K562 (cell line): ENCODE measurements at regions not wholly inside any gene's neighbourhood (a gene's known extent, or its start where the extent isn't known, plus 50 kb on each side); places are given as distances from the start of the nearest gene placed in this dataset.

Experiments used
- ATAC-seq: fragments of 200-7000 bp; cut with Tn5 transposase; 3 replicates; pipeline ENCODE4 v1.9.1; 2020; ENCODE audit warnings: moderate library complexity
- BruUV-seq: library from RNA; stranded (reverse); fragments of 400-500 nt; replicated peaks from 2 replicates; lab custom pipeline; 2021; lab: Mats Ljungman, UMichigan
- CTCF ChIA-PET: fragments of 300-600 bp; formaldehyde crosslinking; extraction: SDS; loops from one replicate; lab custom pipeline; 2021; ENCODE audit warnings: low intra/inter-chr PET ratio; lab: Yijun Ruan, JAX
- POLR2A ChIA-PET: fragments of 300-600, 350-650 bp; sonication (Branson Sonifier 250); formaldehyde crosslinking; extraction: SDS; loops from one replicate; lab custom pipeline; 2021; ENCODE audit warnings: antibody characterized with exemption, inconsistent platforms; lab: Yijun Ruan, JAX
- DNase-seq, 4 experiments: peaks; one replicate each; pipeline versions ENCODE4 v3.0.0 to v3.0.0-alpha.2; 2011 to 2018; ENCODE audit warnings: low spot score in 3 of 4, mixed read lengths in 3 of 4; ENCODE audit errors: extremely low read depth in 1 of 4
- FAIRE-seq: peaks from 2 replicates; lab custom pipeline; 2011; peaks lifted over from hg19 to GRCh38; lab: Jason Lieb, UNC
- H2AFZ ChIP-seq: 2 replicates; pipeline ENCODE4 v1.6.0; 2011; ENCODE audit warnings: low read depth, low read length, control low read depth, inconsistent platforms
- H3K27ac ChIP-seq: fragments of 200-600 bp; 3 replicates; pipeline ENCODE4 v1.8.0; 2011; ENCODE audit warnings: low read depth, mild to moderate bottlenecking, control low read depth, inconsistent platforms, low read length, moderate library complexity, mixed read lengths; ENCODE audit errors: extremely low read depth
- H3K27me3 ChIP-seq, 2 experiments: fragments of 300-600 bp in 1 of 2; 2 replicates in 1 of 2; 3 replicates in 1 of 2; pipeline versions ENCODE4 v1.6.0 to v1.8.0; 2011; ENCODE audit warnings: inconsistent platforms in 2 of 2, low read length in 2 of 2, mild to moderate bottlenecking in 1 of 2, mixed read lengths in 1 of 2, moderate library complexity in 1 of 2; ENCODE audit not compliant: control insufficient read depth in 2 of 2, insufficient read depth in 2 of 2
- H3K36me3 ChIP-seq: fragments of 300-600 bp; 3 replicates; pipeline ENCODE4 v1.8.0; 2011; ENCODE audit warnings: mild to moderate bottlenecking, low read length, inconsistent platforms; ENCODE audit not compliant: control insufficient read depth, insufficient read depth
- H3K4me1 ChIP-seq, 2 experiments: fragments of 200-600 bp in 1 of 2; replicated peaks in 1 of 2; 2 replicates in 1 of 2; 3 replicates in 1 of 2; pipeline versions ENCODE4 v1.5.1 to v1.8.0; 2011; ENCODE audit warnings: inconsistent platforms in 2 of 2, low read length in 2 of 2, mild to moderate bottlenecking in 1 of 2, mixed read lengths in 1 of 2, moderate library complexity in 1 of 2; ENCODE audit not compliant: control insufficient read depth in 2 of 2, insufficient read depth in 2 of 2
- H3K4me2 ChIP-seq: 2 replicates; pipeline ENCODE4 v1.6.1; 2011; ENCODE audit warnings: low read length, control low read depth, inconsistent platforms, mixed read lengths; ENCODE audit not compliant: insufficient read depth
- H3K4me3 ChIP-seq: fragments of 200-600 bp; sonication (generic), shearing (Covaris generic); 2 replicates; pipeline ENCODE4 v1.5.1; 2016; ENCODE audit warnings: control low read depth, inconsistent platforms
- H3K79me2 ChIP-seq: fragments of 200-600 bp; 3 replicates; pipeline ENCODE4 v1.8.0; 2011; ENCODE audit warnings: low read length, inconsistent platforms; ENCODE audit not compliant: control insufficient read depth, insufficient read depth
- H3K9ac ChIP-seq, 2 experiments: 2 replicates each; pipeline versions ENCODE4 v1.6.0 to v1.6.1; 2011; ENCODE audit warnings: low read depth in 2 of 2, low read length in 2 of 2, control low read depth in 1 of 2, inconsistent platforms in 1 of 2, mild to moderate bottlenecking in 1 of 2, mixed read lengths in 1 of 2; ENCODE audit not compliant: insufficient read depth in 1 of 2
- H3K9me1 ChIP-seq: one replicate; pipeline ENCODE4 v1.6.0; 2011; ENCODE audit warnings: inconsistent platforms, mild to moderate bottlenecking, low read length, moderate library complexity; ENCODE audit not compliant: control insufficient read depth, insufficient read depth
- H3K9me3 ChIP-seq: replicated peaks from 2 replicates; pipeline ENCODE4 v1.5.1; 2011; ENCODE audit warnings: low read depth, low read length, inconsistent platforms; ENCODE audit not compliant: control insufficient read depth, insufficient read depth
- H4K20me1 ChIP-seq: replicated peaks from 2 replicates; pipeline ENCODE4 v1.6.1; 2011; ENCODE audit warnings: low read length, inconsistent platforms, mixed read lengths; ENCODE audit not compliant: control insufficient read depth, insufficient read depth
- CBX8 ChIP-seq: fragments of 200-600 bp; sonication (generic); IDR thresholded peaks from 2 replicates; pipeline ENCODE4 v1.6.1; 2012; ENCODE audit warnings: borderline replicate concordance, mixed run types, low read depth, mild to moderate bottlenecking, moderate library complexity, mixed read lengths, low read length, control low read depth, inconsistent platforms; ENCODE audit not compliant: poor library complexity, severe bottlenecking; ENCODE audit errors: extremely low read depth
- DDX20 ChIP-seq: fragments of 450-650 bp; IDR thresholded peaks from 2 replicates; pipeline ENCODE4 v1.6.1; 2016; ENCODE audit warnings: missing genetic modification characterization, low read depth, mild to moderate bottlenecking, missing compliant biosample characterization, moderate library complexity
- EZH2 ChIP-seq: IDR thresholded peaks from 2 replicates; pipeline ENCODE4 v1.6.1; 2012; ENCODE audit warnings: low read depth, mild to moderate bottlenecking, inconsistent platforms, low read length, borderline replicate concordance
- KLF16 ChIP-seq: IDR thresholded peaks from 2 replicates; pipeline ENCODE4 v1.6.1; 2016; ENCODE audit warnings: antibody characterized with exemption
- NONO ChIP-seq, 2 experiments: fragments of 200-400 bp in 1 of 2; fragments of 450-650 bp in 1 of 2; formaldehyde crosslinking in 1 of 2; IDR thresholded peaks; 2 replicates each; pipeline ENCODE4 v1.6.1; 2017; ENCODE audit warnings: low read depth in 2 of 2, mild to moderate bottlenecking in 2 of 2, moderate library complexity in 2 of 2, low read length in 1 of 2
- NR3C1 ChIP-seq: sonication (generic); formaldehyde crosslinking; IDR thresholded peaks from 2 replicates; pipeline ENCODE4 v1.8.1; 2022; ENCODE audit warnings: missing genetic modification reagents
- RAD51 ChIP-seq: fragments of 450-650 bp; IDR thresholded peaks from 2 replicates; pipeline ENCODE4 v1.7.1; 2016; ENCODE audit warnings: low read depth, mild to moderate bottlenecking, borderline replicate concordance
- RBBP5 ChIP-seq: fragments of 200-600 bp; sonication (generic); IDR thresholded peaks from 2 replicates; pipeline ENCODE4 v1.6.1; 2012; ENCODE audit warnings: borderline replicate concordance, mild to moderate bottlenecking, low read length, control low read depth, inconsistent platforms; ENCODE audit not compliant: insufficient read depth, poor library complexity, severe bottlenecking
- STAG1 ChIP-seq: sonication (generic); formaldehyde crosslinking; IDR thresholded peaks from 2 replicates; pipeline ENCODE4 v1.5.0; 2020; ENCODE audit warnings: missing genetic modification reagents, borderline replicate concordance
- ZNF830 ChIP-seq: fragments of 250-450 bp; sonication (Bioruptor Pico); IDR thresholded peaks from 2 replicates; pipeline ENCODE4 v1.5.0; 2021; ENCODE audit warnings: mild to moderate bottlenecking
- WGBS: fragments of 100-300 bp; shearing (Covaris generic); methylation state at CpG from one replicate; pipeline ENCODE4 v1.1.6; 2016; ENCODE audit warnings: low coverage, mixed read lengths; ENCODE audit not compliant: insufficient coverage; ENCODE audit errors: missing lambda C conversion rate; 5-methylcytosine and 5-hydroxymethylcytosine counted together
- in situ Hi-C: fragments of 300-500 bp; cut with MboI; formaldehyde crosslinking; loops from 4 replicates; pipeline ENCODE4 v1.15.0; 2018; ENCODE audit warnings: inconsistent platforms, mixed read lengths
- intact Hi-C: fragments of 100-400 bp; cut with micrococcal nuclease; formaldehyde crosslinking; loops from 2 replicates; pipeline ENCODE4 v1.14.2; 2022
- TF ChIP-seq, protein P1 (sequence below): fragments of 200-800 bp; sonication (Bioruptor generic); IDR thresholded peaks from 2 replicates; pipeline ENCODE4 v1.6.1; 2017; ENCODE audit warnings: missing genetic modification characterization, missing compliant biosample characterization
- TF ChIP-seq, protein P2 (sequence below), 2 experiments: fragments of 200-800 bp in 1 of 2; sonication (Bioruptor generic) in 1 of 2; sonication (generic) in 1 of 2; formaldehyde crosslinking in 1 of 2; IDR thresholded peaks in 1 of 2; conservative IDR thresholded peaks in 1 of 2; 2 replicates each; pipeline versions ENCODE4 v1.5.0 to v1.6.1; 2016 to 2020; ENCODE audit warnings: missing compliant biosample characterization in 1 of 2, missing genetic modification characterization in 1 of 2, missing genetic modification reagents in 1 of 2

DNA sequence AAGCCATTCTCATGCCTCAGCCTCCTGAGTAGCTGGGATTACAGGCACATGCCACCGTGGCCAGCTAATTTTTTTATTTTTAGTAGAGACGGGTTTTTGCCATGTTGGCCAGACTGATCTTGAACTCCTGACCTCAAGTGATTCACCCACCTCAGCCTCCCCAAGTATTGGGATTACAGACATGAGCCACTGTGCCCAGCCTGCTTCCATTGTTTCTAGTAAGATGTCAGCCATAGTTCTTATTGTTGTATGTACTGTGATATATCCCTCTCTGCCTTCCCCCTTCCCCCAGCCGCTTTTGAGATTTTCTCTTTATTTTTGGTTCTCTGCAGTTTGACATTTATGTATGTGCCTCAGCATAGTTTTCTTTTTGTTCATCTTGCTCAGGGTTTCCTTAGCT lies 87.9 kb upstream of the KLF14 start:
- in situ Hi-C loops = no loop called here
- intact Hi-C loops = no loop called here
- Histone ChIP-seq H3K27me3 (peaks cover 2 to 17% of the 10 kb centered on the region in 2 experiments; a peak in 2 of 5 replicates), H3K79me2 (no peaks in the 10 kb centered on the region)
- TF ChIP-seq RAD51 (no peak), ZNF830 (no peak), RBBP5 (no peak), NR3C1 (CRISPR knock-in tag) (no peak), STAG1 (CRISPR knock-in tag) (no peak), CBX8 (no peak), NONO (IDR thresholded peaks at IDR 0.05; ENCODE audit: low read depth in 2 of 2, low read length in 1 of 2) (no peak), KLF16 (no peak), DDX20 (tag) (no peak), EZH2 (no peak)
- TF ChIP-seq, protein P1, sequence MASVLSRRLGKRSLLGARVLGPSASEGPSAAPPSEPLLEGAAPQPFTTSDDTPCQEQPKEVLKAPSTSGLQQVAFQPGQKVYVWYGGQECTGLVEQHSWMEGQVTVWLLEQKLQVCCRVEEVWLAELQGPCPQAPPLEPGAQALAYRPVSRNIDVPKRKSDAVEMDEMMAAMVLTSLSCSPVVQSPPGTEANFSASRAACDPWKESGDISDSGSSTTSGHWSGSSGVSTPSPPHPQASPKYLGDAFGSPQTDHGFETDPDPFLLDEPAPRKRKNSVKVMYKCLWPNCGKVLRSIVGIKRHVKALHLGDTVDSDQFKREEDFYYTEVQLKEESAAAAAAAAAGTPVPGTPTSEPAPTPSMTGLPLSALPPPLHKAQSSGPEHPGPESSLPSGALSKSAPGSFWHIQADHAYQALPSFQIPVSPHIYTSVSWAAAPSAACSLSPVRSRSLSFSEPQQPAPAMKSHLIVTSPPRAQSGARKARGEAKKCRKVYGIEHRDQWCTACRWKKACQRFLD (CRISPR knock-in tag) = no peak
- TF ChIP-seq, protein P2, sequence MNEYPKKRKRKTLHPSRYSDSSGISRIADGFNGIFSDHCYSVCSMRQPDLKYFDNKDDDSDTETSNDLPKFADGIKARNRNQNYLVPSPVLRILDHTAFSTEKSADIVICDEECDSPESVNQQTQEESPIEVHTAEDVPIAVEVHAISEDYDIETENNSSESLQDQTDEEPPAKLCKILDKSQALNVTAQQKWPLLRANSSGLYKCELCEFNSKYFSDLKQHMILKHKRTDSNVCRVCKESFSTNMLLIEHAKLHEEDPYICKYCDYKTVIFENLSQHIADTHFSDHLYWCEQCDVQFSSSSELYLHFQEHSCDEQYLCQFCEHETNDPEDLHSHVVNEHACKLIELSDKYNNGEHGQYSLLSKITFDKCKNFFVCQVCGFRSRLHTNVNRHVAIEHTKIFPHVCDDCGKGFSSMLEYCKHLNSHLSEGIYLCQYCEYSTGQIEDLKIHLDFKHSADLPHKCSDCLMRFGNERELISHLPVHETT (CRISPR knock-in tag; conservative IDR thresholded peaks at IDR 0.05 in 1 of 2, IDR thresholded peaks at IDR 0.05 in 1 of 2) = no peak
- TF ChIP-seq, all 486 proteins: peak for 0
- no peaks in the 10 kb centered on the region for H3K4me1 ChIP-seq
- ChIA-PET CTCF (no interaction called here), POLR2A (interaction anchor here (0.7 kb wide), 1 partner anchor 867 kb away, joined by 3 read pairs; no protein-coding TSS in a partner anchor)
- FAIRE-seq (no peak), DNase-seq (no peak), ATAC-seq (no peak)
- no peaks in the 10 kb centered on the region for H3K36me3 ChIP-seq
- H3K4me3 ChIP-seq = no peak overlapping the region
- WGBS = 4% methylated on average over 3 of the region's 3 CpGs
- H2AFZ ChIP-seq = no peak overlapping the region
- no peak overlapping the region for H3K4me2 ChIP-seq
- H3K9me3 ChIP-seq = peaks cover 3% of the 10 kb centered on the region; the same call in 1 of the 2 replicates
- no peaks in the 10 kb centered on the region for H4K20me1 ChIP-seq
- BruUV-seq = no TSS peak
- no peak overlapping the region for H3K27ac ChIP-seq
- H3K9ac ChIP-seq = no peak overlapping the region
- no peaks in the 10 kb centered on the region for H3K9me1 ChIP-seq
